ENCODE measurements at regions not wholly inside any gene's neighbourhood (a gene's known extent, or its start where the extent isn't known, plus 50 kb on each side); places are given as distances from the start of the nearest gene placed in this dataset.

DNA sequence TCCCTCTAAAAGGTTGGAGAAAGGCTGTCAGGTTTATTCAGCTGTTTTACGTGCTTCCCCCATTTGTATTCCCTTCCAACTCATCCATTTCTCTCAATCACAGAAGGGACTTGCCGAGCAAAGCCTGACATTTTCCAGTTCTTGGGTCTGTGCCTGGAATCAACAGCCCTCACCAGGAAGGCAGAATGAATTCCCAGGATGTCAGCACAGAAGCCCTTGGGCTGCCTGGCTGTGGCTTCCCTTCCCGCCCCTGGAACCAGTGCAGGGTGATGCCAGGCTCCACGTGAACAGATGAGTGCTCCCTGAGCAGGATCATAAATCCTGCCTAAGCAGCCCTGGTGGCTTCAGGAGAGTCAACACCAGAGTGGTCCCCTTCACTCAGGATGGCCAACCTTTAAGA is 86.1 kb upstream of the CD83 start:
- no peak for DNase-seq

DNA sequence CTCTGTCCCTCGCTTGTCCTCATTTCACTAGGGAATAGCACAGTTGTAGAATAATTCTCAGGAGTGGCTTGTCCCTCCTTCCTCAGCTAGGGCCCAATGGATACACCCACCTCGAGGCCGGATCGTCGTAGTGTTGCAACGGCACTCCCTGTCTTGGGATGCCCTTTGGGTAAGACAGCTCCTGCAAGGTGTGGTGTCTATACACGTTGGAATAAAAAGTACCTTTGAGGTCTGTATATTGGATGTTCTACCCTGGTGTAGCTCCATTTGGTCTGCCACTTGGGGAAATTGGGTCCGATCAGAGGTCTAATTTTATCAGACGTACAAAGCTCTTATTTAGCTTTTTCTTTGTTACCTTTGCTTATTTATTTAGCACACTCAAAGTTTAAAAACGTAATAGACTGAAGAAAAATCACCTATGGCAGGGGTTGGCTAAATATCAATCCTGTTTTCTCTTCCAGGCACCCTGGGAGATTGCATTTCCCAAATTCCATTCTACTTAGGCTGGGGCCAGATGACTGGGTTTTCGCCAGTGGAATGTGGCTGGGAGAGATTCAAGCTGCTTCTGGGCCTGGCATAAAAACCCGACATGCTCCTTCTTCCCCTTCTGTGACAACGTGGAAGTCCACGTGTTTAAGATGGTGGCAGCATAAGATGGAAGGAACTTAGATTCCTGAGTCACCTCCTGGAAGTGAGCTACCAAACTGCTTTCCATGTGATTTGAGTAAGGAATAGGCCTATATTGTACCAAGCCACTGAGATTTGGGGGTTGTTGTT is 82.3 kb upstream of the CD83 start:
- DNase-seq, result no peak

DNA sequence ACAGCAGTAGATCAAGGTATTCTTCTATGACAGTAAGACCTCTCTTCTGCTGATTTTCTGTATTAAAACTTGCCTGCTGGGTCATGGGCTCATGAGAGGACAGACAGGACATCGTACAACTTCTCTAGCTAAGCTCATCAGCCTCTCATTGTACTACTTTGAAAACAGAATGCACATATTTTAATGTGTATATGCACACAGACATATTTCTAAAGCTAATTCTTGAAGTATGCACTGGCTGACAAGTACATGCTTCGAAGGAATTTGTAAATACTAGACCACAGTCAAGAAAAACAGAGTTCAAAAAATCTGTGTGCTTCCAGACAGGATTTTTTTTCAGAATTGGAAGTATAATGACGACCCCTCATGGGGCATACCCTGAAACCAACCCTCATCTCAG is 81.7 kb upstream of the CD83 start:
- DNase-seq, result no peak

DNA sequence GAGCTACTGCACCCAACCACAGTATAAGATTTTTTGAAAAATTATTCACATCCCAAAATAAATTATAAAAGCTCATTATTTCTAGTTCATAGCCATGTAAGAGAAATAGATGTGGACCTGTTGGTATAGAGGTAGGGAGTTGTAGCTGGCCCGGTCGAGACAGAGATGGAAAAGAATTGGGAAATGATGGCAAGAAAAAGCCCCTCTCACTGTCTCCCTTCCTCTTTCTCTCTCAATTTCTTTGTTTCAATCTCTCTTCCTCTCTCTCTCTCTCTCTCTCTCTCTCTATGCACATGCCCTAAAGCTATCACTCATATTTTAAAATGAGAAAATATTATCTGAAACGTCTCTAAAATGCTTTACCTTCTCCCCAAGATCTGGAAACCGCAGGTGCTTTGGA is 80.7 kb upstream of the CD83 start:
- DNase-seq, result no peak

DNA sequence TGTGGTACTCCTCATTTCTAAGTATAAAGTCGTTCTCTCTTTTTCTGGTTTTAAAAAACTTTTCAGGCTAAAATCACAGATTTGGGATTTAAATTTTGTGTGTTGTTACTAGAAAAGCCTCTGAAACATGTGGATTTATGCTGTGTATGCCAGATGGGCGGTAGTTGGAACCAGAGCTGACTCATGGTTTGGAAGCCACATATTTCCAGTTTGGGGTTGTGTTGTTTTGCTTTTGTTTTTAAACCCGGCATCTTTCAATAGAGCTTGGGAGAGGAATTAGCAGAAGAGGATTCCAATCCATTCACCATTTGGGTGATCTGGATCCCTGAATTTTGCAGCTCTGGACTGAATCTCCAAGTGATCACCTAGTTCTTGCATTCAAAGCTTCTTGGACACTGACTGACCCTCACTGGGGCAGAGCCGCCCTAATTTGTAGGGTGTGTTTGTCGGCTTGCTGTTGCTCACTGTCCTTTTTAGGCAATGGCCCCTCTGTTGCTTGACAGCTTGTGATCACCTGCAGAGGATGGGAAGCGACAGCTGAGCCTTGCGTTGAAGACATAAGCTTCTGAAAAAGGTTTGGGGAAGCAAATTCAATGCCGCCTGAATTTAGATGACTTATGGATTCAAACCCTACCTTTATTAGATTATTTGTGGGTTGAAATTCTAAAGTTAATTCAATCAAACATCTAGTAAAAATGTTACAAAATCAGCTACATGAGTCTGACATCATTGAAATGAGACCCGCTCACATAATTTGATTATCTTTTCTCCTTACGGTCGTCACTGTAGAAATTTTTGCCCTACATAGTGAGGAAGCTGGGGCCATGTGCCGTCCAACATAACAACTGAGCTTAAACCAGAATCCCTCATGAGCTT is 79.9 kb upstream of the CD83 start:
- no peak for DNase-seq

DNA sequence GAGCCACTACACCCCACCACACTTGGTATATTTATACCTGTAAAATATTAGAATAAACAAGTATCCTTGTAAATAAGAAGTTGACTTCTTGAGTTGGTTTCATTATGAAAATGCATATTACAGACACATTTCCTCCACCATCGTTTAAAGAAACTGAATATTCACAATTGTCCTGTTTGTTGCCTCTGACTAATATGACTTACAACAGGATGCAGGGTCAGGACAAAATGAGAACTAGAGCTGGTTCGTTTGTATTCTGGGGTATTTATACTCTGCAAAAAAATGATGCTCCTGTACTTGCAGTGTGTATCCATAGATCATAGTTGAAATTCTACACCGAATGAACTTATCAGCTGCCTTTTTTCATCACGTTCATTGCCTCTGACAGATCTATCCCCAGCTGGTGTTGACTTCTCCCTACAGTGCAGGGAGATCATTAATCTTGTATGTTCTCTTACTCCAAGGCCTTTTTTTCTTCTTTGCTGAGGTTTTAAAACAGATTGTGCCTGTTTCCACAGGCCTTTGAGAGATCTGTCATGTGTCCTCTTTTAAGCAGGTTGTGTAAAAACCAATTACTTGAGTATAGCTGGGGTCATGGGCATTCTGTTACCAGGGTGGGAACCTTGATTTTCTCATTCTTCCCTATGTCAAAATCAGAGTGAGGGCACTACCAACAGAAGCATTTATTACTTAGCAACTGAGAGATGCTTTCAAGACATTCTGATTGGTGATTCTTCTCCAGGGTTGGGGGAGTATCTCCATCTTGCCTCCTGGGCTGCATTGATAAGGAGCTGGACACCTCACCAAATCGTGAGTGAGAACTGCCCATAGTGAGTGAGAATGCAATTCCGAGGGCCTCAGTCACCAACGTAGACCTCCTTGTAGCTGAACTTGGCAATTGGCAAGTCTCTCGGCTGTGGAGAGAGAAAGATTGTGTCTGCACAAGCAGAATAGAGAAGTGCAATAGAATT is 78.8 kb upstream of the CD83 start:
- no peak for DNase-seq

DNA sequence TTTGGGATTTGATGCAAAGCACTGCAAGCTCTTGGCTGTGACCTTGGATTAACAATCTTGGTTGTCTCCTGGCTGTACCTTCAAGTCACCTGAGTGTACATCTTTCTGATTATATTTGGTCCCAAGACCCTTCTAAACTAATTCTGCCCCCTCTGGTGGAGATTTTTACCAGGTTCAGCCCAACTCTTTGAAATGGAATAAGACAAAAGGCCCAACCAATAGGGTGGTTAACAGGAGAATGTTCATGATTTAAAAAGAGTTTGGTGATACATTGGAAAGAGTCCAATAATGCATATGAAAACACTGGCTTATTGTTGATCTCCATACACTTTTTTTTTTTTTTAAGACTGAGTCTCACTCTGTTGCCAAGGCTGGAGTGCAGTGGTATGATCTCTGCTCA is 77.5 kb upstream of the CD83 start:
- no peak for DNase-seq

DNA sequence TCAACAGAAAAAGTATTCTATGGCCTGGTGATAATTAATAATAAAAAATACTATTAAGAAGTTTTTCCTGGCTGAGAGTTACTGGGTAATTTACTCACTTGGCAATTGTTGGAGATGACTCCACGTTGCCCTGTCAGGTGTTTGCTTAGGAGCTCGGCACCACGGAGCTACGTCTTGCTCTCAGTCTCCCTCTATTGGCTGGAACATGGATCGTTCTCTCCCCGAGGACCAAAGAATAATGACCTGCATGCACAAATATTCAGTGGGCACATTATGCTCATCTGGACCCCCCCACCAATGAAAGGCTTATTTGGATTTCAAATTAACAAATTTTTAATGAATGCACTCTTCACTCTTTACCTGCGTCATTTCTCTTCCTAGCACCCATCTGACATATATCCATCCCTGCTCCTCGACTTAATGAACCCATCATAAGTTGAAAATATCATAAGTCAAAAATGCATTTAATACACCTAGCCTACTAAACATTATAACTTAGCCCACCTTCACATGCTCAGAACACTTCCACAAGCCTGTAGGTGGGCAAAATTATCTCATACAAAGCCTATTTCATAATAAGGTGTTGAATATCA is 71.0 kb upstream of the CD83 start:
- DNase-seq, result no peak

DNA sequence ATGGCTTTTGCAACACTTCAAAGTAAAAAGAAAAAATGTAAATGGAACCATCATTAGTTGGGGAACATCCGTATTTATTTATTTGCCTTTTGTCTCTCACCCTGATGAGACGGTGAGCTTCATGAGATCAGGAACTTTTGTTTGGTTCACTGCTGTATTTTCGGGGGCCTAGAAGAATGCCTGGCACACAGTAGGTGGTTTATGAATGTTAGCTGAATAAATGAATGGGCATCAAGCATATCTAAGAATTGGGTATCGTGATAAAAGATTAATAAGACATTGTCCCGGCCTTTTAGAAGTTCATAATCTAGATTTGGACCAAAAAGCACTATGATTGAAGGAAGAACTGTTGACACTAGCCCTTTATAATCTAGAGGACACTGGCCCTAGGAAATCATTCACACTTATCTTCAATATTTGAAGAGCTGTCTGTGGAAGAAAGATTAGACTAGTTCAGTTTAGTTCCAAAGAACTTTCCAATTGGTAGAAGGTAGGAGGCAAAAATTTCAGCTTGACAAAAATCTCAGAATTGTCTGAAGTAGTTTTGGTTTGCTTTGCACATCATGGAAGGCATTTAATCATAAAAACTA is 70.3 kb upstream of the CD83 start:
- no peak for DNase-seq

DNA sequence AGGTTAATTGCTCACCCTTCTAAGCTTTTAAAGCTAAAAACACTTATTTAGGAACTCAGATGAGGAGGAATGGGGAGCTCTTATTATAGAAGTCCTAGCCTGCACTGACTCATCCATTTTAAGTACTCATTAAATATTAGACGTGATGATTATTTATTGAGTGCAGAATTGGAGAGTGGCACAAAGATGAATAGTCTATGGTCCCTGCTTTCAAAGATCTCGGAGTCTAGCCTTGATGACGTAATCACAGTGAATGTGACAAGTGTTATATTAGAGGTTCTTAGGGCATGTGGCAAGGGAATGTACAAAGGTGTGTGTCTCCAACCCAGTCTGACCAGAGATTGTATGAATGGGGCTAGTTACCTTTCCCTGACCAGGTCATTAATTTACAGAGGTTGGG is 68.7 kb upstream of the CD83 start:
- DNase-seq, result no peak

DNA sequence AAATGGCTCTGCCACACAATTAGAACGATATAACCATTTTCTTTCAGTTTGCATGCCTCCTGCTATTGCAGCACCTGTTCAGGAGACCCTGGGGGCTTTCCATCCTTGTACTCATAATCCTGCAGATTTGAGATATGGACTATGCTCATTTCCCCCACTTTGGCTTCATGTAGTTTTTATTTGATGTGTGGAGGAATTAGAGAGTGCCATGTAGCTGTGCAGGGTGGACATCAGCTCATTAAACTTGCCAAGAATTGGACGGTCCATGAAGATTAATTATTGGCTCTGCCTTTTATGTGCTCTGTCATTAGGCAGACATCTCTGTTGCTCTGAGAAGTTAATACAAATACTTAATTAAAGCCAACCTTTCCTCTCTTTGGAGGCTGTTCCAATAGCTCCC is 66.2 kb upstream of the CD83 start:
- no peak for DNase-seq

DNA sequence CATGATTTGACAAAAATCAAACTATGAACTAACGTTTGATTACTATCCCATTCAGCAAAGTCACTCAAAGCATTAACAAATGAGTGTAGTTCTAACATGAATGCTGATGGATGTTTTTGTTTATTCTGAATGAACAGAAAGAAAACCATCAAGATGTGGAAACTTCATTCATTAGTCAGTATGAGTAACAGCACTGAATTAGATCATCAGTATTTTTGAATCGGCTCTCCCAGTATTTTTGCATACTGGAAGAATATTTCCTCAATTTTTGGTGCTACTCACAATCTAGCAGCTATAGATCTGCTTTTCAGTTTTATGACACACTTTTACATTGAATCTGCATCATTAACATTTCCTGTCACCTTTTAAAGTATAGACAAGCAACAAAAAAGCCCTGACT is 63.8 kb upstream of the CD83 start:
- DNase-seq, result no peak

DNA sequence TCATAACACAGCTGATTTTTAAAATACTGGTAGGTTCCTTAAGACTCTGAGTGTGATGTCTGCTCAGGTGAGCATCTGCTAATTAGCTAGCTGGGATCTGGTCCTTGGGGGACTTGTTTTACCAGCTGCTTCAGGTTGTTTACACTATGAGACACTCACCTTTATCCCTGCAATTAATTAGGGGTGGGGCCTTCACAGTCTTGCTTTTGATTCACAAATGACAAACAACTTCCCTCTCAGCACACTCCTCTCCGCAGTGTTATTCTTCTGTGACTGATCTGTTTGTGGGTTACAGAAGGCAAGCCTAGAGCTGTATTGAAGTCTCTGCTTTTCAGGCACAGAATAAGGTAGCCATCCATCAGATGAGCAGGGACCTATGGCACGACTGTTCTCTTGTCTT is 62.0 kb upstream of the CD83 start:
- DNase-seq, result no peak

DNA sequence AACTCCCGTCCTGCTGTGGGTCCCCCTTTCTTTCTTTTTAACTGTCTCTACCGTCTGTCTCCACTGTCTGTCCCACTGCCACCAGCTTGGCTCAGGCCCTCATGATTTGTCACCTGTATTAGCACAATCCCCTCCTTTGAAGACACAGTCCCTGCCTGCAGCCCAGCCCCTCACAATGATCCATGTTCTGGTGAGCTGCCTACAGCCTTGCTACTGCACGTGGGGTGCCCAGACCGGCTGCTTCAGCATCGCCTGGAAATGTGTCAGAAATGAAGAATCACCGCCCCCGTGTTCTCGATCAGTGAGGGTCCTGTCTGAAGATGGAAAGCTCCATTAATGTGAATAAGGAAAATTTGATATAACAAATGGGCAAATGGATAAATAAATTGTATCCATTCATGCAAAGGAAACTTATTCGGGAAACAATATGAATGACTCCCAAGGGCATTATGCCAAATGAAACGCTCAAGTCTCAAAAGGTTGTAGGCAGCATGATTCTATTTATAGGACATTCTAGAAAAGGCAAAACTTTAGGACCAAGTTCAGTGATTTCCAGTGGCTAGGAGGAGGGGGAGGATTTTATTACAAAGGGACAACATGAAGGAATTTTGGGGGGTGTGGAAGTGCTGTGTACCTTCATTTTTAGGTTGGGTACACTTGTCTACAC is 59.4 kb upstream of the CD83 start:
- DNase-seq, result no peak

DNA sequence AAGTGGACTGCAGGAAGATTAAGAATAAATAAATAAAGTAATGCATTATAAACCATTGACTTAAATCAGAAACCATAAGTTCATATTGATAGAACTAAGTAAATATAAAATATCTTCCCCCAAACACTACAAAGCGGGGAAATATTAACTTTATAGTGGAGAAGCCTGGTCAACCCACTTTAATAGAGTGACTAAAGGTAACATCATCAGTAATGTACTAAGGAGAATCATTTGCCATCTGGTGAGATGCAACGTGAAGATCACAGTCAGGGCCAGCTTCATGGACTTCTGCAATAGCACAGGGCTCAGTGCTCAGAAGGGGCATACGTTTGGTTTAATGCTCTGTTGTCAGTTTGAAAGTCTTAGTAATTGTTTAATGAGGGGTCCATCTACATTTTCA is 58.8 kb upstream of the CD83 start:
- DNase-seq, result no peak

DNA sequence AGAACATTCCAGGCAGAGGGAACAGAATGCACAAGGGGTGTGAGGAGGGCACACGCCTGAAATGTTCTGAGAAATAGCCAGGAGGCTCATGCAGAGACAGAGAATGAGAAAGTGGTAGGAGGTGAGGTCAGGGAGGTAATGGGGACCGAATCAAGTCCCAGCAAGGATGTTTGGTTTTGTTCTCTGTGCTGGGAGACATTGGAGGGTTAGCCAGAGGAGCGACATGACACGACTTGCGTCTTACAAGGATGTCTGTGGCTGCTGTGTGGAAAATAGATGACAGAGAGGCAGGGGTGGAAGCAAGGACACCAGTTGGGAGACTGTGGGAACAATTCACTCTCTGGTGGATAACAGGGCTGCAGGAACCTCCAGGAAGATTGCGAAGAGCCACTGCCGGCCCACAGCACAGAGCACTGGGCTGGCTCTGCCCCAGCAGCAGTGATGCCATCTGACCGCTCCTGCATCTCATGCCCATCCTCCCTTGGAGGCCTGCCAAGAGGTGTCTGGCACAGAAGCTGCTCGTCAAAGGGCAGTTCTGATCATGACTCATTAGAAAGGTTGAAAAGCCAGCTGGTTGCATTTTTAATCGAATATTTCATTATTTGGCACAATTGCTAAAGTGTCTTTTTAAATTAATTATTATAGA is 57.7 kb upstream of the CD83 start:
- no peak for DNase-seq

DNA sequence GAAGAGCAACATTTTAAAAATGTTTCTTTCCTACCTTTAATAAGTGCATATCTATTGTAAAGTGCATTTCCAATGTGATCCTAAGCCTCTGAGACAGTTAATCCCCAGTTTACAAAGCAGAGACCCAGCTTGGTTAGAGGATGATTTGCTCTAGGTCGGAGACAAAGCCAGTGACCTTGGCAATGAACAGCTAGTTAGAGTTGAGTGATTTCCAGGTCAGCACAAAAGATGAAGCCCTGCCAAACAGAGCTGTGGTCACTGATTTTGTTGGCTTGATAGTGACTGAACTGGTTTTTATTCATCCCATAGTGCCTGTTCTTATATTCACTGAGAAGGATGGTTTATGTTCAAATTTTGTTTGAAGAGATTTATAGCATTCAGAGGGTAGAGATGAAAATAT is 56.6 kb upstream of the CD83 start:
- no peak for DNase-seq

DNA sequence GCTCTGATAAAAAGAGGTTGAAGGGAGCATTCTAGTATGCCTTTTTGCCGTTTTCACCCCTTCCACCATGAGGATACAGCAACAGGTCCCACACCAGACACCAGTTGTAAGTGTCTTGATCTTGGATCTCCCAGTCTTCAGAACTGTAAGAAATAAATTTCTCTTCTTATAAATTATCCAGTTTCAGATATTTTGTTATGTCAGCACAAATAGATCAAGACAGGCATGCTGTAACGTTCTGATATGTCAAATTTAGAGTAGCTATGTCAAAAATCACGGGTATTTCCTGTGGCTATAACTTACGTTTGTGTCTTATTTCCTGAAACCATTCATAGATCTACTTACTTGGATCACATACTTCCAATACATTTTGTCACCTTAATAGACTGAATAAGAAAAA is 55.9 kb upstream of the CD83 start:
- no peak for DNase-seq

DNA sequence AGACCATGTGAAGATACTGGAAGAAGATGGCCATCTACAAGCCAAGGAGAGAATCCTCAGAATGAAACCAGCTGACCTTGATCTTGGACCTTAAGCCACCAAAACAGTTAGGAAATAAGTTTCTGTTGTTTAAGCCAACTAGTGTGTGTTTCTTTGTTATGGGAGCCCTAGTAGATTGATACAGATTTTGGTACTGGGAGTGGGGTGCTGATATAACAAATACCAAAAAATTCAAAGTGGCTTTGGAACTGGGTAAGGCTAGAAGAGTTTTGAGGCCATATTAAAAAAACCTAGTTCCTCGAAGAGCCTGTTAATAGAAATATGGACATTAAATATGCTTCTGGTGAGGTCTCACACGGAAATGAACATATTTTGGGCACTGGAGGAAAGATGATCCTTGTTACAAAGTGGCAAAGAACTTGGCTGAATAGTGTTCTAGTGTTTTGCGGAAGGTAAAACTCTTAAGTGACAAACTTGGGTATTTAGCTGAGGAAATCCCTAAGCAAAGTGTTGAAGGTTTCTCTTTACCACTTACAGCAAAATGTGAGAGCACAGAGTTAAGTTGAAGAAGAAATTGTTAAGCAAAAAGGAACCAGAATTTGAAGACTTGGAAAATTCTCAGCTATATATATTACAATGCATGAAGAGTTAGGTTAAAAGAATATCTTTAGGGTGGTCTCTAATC is 55.1 kb upstream of the CD83 start:
- DNase-seq, result no peak

DNA sequence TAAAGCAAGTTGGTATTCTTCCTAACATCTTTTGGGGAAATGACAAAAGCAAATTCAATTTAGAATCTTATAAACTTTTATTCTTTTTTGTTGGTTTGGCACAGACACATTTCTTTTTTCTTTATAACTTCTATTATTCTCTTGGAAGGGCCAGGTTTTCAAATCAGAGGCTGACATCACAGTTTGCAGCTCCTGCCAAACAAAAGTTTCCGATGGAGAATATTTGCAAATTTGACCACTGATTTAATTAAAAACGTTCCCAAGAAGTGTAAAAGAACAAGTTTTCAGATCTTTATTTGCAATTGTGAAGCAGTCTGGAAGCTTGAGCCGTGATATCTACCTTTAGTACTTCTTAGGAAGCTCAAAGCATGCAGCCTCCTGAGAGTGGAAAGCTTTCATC is 53.8 kb upstream of the CD83 start:
- no peak for DNase-seq

DNA sequence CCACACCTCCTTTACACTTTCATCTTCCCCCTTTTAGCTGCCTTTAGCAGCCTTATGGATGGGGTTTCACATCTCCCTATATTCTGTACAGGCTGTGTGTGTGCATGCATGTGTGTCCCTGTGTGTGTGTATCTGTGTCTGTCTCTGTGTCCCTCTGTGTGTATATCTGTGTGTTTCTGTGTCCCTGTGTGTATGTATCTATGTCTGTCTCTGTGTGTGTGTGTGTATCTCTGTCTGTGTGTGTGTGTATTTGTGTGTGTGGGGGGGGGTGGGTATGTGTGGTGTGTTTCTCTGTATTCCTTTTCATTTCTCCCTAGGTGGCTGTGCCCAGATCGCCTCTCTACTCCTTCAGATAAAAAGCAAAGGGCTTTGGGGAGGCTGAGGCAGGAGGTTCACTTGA is 52.2 kb upstream of the CD83 start:
- DNase-seq, result no peak
